GM04504 (cell line): ENCODE measurements at regions not wholly inside any gene's neighbourhood (a gene's known extent, or its start where the extent isn't known, plus 50 kb on each side); places are given as distances from the start of the nearest gene placed in this dataset.
A peak's percentile ranks its signal among the peaks of the same experiment; 100 is the strongest.

Experiments
- DNase-seq: peaks from one replicate; pipeline ENCODE4 v3.0.0-alpha.2; 2012; ENCODE audit warnings: low read depth

GRCh38 chr12:66044731-66045130 lies 85.8 kb downstream of the LLPH start:
- no peak for DNase-seq

DNA sequence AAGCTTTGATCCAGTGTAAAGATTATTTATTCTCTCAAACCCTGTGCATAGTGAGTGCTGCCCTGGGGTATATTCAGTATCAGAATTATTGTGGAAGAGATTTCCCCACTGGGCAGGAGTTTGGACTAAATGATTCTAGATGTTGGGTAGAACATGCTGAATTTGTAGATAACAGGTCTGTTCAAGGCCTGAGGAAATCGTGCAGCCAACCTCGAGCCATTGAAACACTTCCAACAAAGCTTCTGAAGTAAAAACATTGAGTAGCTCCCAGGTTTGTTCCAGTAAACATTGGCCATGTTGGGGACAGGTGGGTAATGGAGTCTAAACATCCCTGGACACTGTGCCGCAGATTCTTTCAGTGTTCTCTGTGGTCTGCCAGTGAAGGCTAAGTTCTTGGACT lies 87.5 kb downstream of the LLPH start:
- DNase-seq, result no peak

GRCh38 chr12:66041651-66042363 lies 88.7 kb downstream of the LLPH start:
- no peak for DNase-seq

DNA sequence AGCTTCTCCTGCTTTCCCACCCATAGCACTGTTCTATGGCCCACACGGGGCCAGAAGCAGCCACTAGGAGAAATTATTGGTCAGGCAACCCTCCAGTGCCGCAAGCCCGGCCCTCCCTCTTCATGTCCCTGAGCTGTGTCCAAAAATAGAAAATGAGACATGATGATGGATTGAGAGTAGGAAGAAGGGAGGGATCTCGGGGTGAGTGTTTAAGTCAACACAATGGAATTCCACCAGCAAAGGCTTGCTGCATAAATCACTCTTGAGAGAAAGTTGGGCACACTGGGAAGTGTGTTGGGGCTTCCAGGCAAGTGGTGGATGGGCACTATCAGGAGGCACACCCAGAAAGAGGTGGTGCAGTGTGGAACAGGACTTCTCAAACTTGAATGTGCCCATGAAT lies 94.2 kb downstream of the LLPH start:
- DNase-seq, result peak; percentile 88

GRCh38 chr12:66035288-66035966 lies 95.1 kb downstream of the LLPH start:
- no peak for DNase-seq

DNA sequence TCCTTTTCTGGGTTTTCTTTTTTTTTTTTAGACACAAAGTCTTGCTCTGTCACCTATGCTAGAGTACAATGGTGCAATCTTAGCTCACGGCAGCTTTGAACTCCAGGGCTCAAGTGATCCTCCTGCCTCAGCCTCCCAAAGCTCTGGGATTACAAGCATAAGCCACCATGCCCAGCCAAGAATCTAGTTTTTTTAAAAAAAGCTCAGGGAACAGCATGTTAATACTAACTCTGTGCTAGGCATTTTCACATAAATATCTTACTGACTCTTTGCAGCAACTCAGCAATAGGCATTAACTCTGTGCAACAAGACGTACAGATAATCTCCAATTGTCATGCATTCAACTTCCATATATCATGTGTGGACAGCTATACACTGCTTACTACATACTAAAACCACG lies 97.4 kb downstream of the LLPH start:
- DNase-seq, result no peak

DNA sequence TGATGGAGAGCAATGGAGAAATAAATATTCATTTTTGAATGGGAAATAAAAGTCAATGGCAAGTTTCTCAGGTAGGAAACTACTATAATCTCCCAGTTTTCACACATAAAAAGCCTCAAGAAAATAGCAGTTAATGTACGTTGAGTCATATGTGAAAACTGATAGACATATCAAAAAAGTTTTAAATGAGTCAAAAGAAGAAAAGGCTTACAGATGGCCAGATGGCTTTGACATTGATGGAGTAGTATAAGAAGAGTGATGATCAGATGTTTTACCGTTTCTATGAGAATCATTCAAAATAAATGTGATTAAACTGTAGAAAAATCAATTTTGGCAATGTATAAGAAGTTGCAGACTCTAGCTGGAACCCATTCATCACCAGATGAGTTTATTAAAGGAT lies 97.8 kb downstream of the LLPH start:
- no peak for DNase-seq

DNA sequence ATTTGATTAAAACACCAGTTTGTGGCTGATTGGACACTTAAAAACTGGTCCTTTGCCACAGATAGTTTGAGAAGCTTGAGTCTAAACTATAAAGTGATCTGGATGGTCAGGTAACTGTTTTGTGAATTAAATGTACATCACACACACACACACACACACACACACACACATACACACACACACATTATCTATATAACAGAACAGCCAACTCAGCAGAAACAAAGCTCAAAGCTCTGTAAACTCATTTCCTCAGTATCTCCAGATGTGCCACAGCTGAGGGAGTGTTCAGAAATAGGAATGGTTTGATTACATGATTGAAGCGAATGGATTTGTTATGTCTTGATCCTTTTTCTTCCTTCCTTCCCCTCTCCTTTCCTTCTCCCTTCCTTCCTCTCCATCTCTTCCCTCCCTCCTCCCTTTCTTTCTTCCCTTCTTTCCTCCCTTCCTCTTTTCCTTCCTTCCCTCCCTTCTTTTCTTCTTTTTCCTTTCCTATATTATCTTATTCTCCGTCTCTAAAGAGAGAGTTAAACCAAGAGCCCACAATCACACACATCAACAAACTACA lies 100.3 kb downstream of the LLPH start:
- no peak for DNase-seq

DNA sequence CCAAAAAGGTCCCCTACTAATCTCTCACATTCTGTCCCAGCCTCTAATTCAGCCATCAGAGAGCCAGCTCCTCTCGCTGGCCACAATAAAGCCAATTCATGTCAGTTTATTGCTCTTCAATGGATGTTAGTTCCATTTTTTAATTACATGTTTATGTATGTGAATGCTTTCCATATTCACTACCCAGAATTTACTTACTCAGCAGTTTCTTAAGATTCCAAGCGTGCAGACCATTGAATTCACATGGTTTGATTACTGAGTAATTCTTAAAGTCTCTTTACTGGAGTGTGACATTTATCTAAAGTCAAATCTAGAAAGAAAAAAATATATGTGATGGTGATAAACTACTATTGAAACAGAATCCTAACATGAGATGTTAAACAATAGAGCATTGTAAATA lies 102.2 kb downstream of the LLPH start:
- DNase-seq, result no peak

DNA sequence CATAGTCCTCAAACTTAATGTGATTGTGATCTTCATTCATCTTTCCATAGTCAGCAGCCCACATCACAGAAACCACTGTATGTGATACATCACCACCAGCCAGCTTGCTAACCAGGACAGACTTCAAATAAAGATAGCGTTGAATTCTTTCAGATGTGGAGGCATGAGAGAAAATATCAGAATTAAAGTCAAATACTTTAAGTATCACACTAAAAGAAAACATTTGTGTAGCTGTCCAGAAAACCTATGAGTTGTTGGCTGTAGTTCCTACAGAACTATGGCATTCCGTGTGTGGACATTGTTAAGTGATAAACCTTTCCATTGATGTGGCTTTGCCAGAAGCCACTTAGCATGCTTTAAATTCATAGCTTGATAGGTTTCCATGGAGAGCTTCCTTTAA lies 105.1 kb downstream of the LLPH start:
- no peak for DNase-seq

- no peak for DNase-seq
Measured at GRCh38 chr12:66024949-66025348, 105.6 kb downstream of the LLPH start.

- DNase-seq, result no peak
Measured at GRCh38 chr12:66020481-66020880, 110.1 kb downstream of the LLPH start.

DNA sequence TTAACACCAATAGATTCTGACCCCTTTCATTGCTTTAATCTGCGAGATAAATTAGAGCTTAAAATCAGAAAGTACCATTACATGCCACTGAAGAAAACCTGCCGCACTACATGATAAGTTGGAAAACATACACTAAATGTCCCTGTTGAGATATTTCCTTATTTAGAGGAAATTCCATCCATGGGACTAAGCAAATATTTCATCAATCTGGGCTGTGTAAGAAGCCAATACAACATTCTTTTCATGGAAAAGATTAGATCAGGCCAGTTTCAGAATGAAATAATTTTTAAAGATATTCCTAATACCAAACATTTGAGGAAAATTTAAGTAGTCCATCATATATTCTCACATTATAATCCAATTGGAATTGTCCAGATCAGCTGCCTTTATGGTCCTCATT lies 112.8 kb downstream of the LLPH start:
- no peak for DNase-seq
